IMR-90 (cell line): ENCODE measurements at regions not wholly inside any gene's neighbourhood (a gene's known extent, or its start where the extent isn't known, plus 50 kb on each side); places are given as distances from the start of the nearest gene placed in this dataset.

Source experiments
- ATAC-seq: fragments of 200-7000 bp; cut with Tn5 transposase; 2 replicates; pipeline ENCODE4 v1.9.1; 2020; ENCODE audit warnings: low read depth, mild to moderate bottlenecking, moderate library complexity
- BruUV-seq: library from RNA; stranded (reverse); fragments of 400-500 nt; replicated peaks from 2 replicates; lab custom pipeline; 2021; lab: Mats Ljungman, UMichigan
- CTCF ChIA-PET: fragments of 300-600 bp; formaldehyde crosslinking; extraction: SDS; loops from one replicate; lab custom pipeline; 2021; ENCODE audit warnings: antibody characterized with exemption; lab: Yijun Ruan, JAX
- POLR2A ChIA-PET: fragments of 300-600 bp; sonication (Branson Sonifier 250); formaldehyde crosslinking; loops from one replicate; lab custom pipeline; 2022; ENCODE audit warnings: antibody characterized with exemption; ENCODE audit not compliant: unreplicated experiment; lab: Charles Lee
- DNase-seq: peaks from one replicate; pipeline ENCODE4 v3.0.0; 2013
- H2AFZ ChIP-seq: replicated peaks from 2 replicates; pipeline ENCODE3; 2013; ENCODE audit warnings: low read length, mild to moderate bottlenecking; ENCODE audit not compliant: poor library complexity
- H2AK5ac ChIP-seq: 2 replicates; pipeline ENCODE4 v1.6.1; 2013; ENCODE audit warnings: low read depth, low read length, inconsistent platforms
- H2AK9ac ChIP-seq: replicated peaks from 2 replicates; pipeline ENCODE3; 2013; ENCODE audit warnings: mild to moderate bottlenecking, low read depth, low read length, moderate library complexity; ENCODE audit not compliant: poor library complexity
- H2BK120ac ChIP-seq: 2 replicates; pipeline ENCODE4 v1.6.1; 2013; ENCODE audit warnings: low read depth, low read length, inconsistent platforms
- H2BK15ac ChIP-seq: 3 replicates; pipeline ENCODE4 v1.6.1; 2013; ENCODE audit warnings: low read depth, low read length, inconsistent platforms
- H2BK20ac ChIP-seq: 2 replicates; pipeline ENCODE4 v1.6.1; 2013; ENCODE audit warnings: low read depth, mild to moderate bottlenecking, inconsistent platforms, low read length, moderate library complexity
- H2BK5ac ChIP-seq: 2 replicates; pipeline ENCODE4 v1.6.1; 2013; ENCODE audit warnings: mild to moderate bottlenecking, low read depth, low read length, inconsistent platforms; ENCODE audit not compliant: poor library complexity, severe bottlenecking
- H3K14ac ChIP-seq: replicated peaks from 2 replicates; pipeline ENCODE4 v1.6.1; 2013; ENCODE audit warnings: low read depth, low read length, inconsistent platforms
- H3K18ac ChIP-seq: 2 replicates; pipeline ENCODE4 v1.6.1; 2013; ENCODE audit warnings: low read depth, low read length, control low read depth
- H3K23ac ChIP-seq: 2 replicates; pipeline ENCODE4 v1.6.1; 2013; ENCODE audit warnings: low read depth, low read length, inconsistent platforms
- H3K27ac ChIP-seq: 2 replicates; pipeline ENCODE4 v1.5.1; 2013; ENCODE audit warnings: mild to moderate bottlenecking, control low read depth, low read length; ENCODE audit not compliant: insufficient read depth
- H3K27me3 ChIP-seq: 2 replicates; pipeline ENCODE4 v1.6.1; 2013; ENCODE audit warnings: low read length; ENCODE audit not compliant: control insufficient read depth, insufficient read depth
- H3K36me3 ChIP-seq: 2 replicates; pipeline ENCODE4 v1.6.1; 2013; ENCODE audit warnings: low read length, mixed read lengths; ENCODE audit not compliant: control insufficient read depth, insufficient read depth
- H3K4ac ChIP-seq: 2 replicates; pipeline ENCODE4 v1.6.1; 2013; ENCODE audit warnings: low read depth, low read length, inconsistent platforms
- H3K4me1 ChIP-seq: 2 replicates; pipeline ENCODE4 v1.6.1; 2013; ENCODE audit warnings: low read length, mixed read lengths; ENCODE audit not compliant: control insufficient read depth, insufficient read depth
- H3K4me2 ChIP-seq: 2 replicates; pipeline ENCODE4 v1.6.1; 2013; ENCODE audit warnings: low read depth, mild to moderate bottlenecking, control low read depth, low read length, moderate library complexity
- H3K4me3 ChIP-seq: 2 replicates; pipeline ENCODE4 v1.5.1; 2013; ENCODE audit warnings: low read depth, mild to moderate bottlenecking, control low read depth, low read length, moderate library complexity; ENCODE audit not compliant: insufficient read depth
- H3K56ac ChIP-seq: 2 replicates; pipeline ENCODE4 v1.6.1; 2013; ENCODE audit warnings: low read length, inconsistent platforms; ENCODE audit not compliant: insufficient read depth; ENCODE audit errors: extremely low read depth
- H3K79me1 ChIP-seq, 2 experiments: 2 replicates each; pipeline ENCODE4 v1.6.1; 2013; ENCODE audit warnings: low read length in 2 of 2, inconsistent platforms in 1 of 2, low read depth in 1 of 2
- H3K9ac ChIP-seq: 2 replicates; pipeline ENCODE4 v1.6.1; 2013; ENCODE audit warnings: low read depth, low read length, control low read depth
- H3K9me1 ChIP-seq: 2 replicates; pipeline ENCODE4 v1.6.1; 2013; ENCODE audit warnings: low read length, inconsistent platforms; ENCODE audit not compliant: insufficient read depth
- H3K9me3 ChIP-seq: 2 replicates; pipeline ENCODE4 v1.6.1; 2013; ENCODE audit warnings: low read length; ENCODE audit not compliant: control insufficient read depth, insufficient read depth
- H4K20me1 ChIP-seq: 2 replicates; pipeline ENCODE4 v1.6.1; 2013; ENCODE audit warnings: low read length, inconsistent platforms; ENCODE audit not compliant: insufficient read depth
- H4K5ac ChIP-seq: 2 replicates; pipeline ENCODE4 v1.6.1; 2013; ENCODE audit warnings: mild to moderate bottlenecking, low read depth, low read length, control low read depth
- H4K8ac ChIP-seq, 2 experiments: 2 replicates each; pipeline ENCODE4 v1.6.1; 2013; ENCODE audit warnings: low read depth in 2 of 2, low read length in 2 of 2, control low read depth in 1 of 2, inconsistent platforms in 1 of 2
- H4K91ac ChIP-seq: 2 replicates; pipeline ENCODE4 v1.6.1; 2013; ENCODE audit warnings: low read depth, low read length, inconsistent platforms; ENCODE audit not compliant: insufficient read depth
- BHLHE40 ChIP-seq: fragments of 150-350 bp; IDR thresholded peaks from 2 replicates; pipeline ENCODE4 v1.6.1; 2016; ENCODE audit warnings: mild to moderate bottlenecking, low read depth, low read length
- CHD1 ChIP-seq: IDR thresholded peaks from 2 replicates; pipeline ENCODE4 v1.6.1; 2012; ENCODE audit warnings: low read depth, low read length, improper control_type of control experiment
- FOS ChIP-seq: fragments of 150-350 bp; IDR thresholded peaks from 2 replicates; pipeline ENCODE4 v1.6.1; 2016; ENCODE audit warnings: low read depth, low read length
- MAFK ChIP-seq: IDR thresholded peaks from 2 replicates; pipeline ENCODE4 v1.6.1; 2012; ENCODE audit warnings: low read depth, low read length, improper control_type of control experiment
- MAZ ChIP-seq: IDR thresholded peaks from 2 replicates; pipeline ENCODE4 v1.6.1; 2012; ENCODE audit warnings: low read depth, mild to moderate bottlenecking, low read length, improper control_type of control experiment, moderate library complexity, borderline replicate concordance
- NFE2L2 ChIP-seq: fragments of 150-350 bp; IDR thresholded peaks from 2 replicates; pipeline ENCODE4 v1.6.1; 2016; ENCODE audit warnings: low read depth, mild to moderate bottlenecking, low read length
- POLR2A ChIP-seq: IDR thresholded peaks from 2 replicates; pipeline ENCODE4 v1.6.1; 2012; ENCODE audit warnings: mild to moderate bottlenecking, low read depth, low read length
- RAD21 ChIP-seq: IDR thresholded peaks from 2 replicates; pipeline ENCODE4 v1.6.1; 2012; ENCODE audit warnings: low read length, improper control_type of control experiment
- SMC3 ChIP-seq: fragments of 150-350 bp; IDR thresholded peaks from 2 replicates; pipeline ENCODE4 v1.6.1; 2016; ENCODE audit warnings: low read depth, mild to moderate bottlenecking, antibody characterized with exemption, low read length, moderate library complexity
- USF2 ChIP-seq: fragments of 150-350 bp; IDR thresholded peaks from 2 replicates; pipeline ENCODE4 v1.6.1; 2017; ENCODE audit warnings: mild to moderate bottlenecking, antibody characterized with exemption, low read length, low read depth
- WGBS, 2 experiments: methylation state at CpG; one replicate each; pipeline versions ENCODE4 v1.1.5 to v1.1.7; 2013; ENCODE audit warnings: missing lambda C conversion rate in 2 of 2; ENCODE audit not compliant: insufficient read length in 1 of 2; ENCODE audit errors: extremely low coverage in 2 of 2; 5-methylcytosine and 5-hydroxymethylcytosine counted together
- dilution Hi-C: fragments of 300-500 bp; cut with HindIII; formaldehyde crosslinking; loops from one replicate; pipeline ENCODE4 v1.14.3; 2018; ENCODE audit warnings: low sequenced_read_pairs; ENCODE audit not compliant: unreplicated experiment
- in situ Hi-C: fragments of 300-500 bp; cut with MboI; formaldehyde crosslinking; loops from 3 replicates; pipeline ENCODE4 v1.14.3; 2019; ENCODE audit warnings: low sequenced_read_pairs, inconsistent platforms, mixed read lengths
- intact Hi-C: fragments of 100-400 bp; cut with micrococcal nuclease; formaldehyde crosslinking; loops from 2 replicates; pipeline ENCODE4 v1.10.0; 2022
- TF ChIP-seq, protein P1 (sequence below): conservative IDR thresholded peaks from 2 replicates; pipeline ENCODE4 v1.5.1; 2012; ENCODE audit warnings: mild to moderate bottlenecking, low read depth, low read length, improper control_type of control experiment

DNA sequence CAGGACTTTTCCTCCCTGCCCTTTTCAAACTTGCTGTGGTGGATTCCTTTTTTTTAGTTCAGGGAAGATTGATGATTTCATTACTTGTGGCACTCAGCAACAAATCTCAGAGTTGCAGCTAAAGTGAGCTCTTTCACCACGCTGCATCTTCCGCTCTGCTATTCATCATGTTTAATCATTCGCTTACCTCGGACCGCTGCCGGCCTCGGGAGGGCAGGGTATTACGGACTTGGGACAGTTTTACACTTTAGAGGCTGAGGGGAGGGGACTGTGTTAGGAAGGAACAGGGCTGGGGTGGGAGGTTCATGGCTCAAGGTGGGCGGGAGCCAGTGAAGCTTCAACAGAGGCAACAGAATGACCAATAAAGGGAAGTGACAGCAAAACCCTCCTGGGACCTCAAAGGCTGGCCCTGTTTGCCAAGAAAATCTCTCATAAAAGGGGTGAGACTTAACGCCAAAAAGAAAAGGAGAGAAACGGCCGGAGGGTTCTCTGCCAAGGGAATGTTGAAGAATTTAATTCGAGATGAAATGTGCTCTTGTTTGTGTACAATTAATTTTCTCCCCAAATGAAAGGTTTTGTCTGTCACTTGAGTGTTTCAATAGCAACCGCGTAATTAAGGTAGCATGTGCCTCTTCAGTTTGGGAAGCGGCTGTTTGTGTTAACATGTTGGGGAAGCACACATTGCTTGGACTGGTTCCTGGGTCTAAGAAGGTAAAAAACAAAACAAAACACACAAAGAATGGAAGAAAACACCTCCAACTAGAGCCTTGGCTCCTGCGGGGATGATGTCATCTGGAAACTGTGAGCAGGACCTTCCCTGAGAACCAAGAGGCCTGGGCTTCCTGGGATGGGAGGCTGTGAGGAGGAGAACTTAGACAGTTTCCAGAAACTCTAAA is 72.5 kb upstream of the SULF2 start:
- Histone ChIP-seq H3K9ac (no peak overlapping the region), H2BK20ac (no peak overlapping the region), H3K4me3 (no peak overlapping the region), H3K14ac (no peak overlapping the region), H2BK5ac (no peak overlapping the region), H3K18ac (no peak overlapping the region), H2AK5ac (no peak overlapping the region), H3K27ac (no peak overlapping the region), H4K20me1 (no peaks in the 10 kb centered on the region), H3K27me3 (peaks cover 8% of the 10 kb centered on the region), H3K9me3 (peaks cover 4% of the 10 kb centered on the region; the same call in 1 of the 2 replicates), H3K4ac (no peak overlapping the region), H2AFZ (no peak overlapping the region), H4K8ac (no peak overlapping the region), H2BK120ac (no peak overlapping the region), H4K91ac (no peak overlapping the region), H3K9me1 (no peaks in the 10 kb centered on the region), H3K36me3 (no peaks in the 10 kb centered on the region), H3K4me2 (no peak overlapping the region), H3K79me1 (no peaks in the 10 kb centered on the region), H3K23ac (no peak overlapping the region), H4K5ac (no peak overlapping the region), H2BK15ac (no peak overlapping the region), H3K56ac (no peak overlapping the region), H3K4me1 (no peaks in the 10 kb centered on the region; the same call in 1 of the 2 replicates), H2AK9ac (no peak overlapping the region)
- 28% methylated on average over 2 of the region's 17 CpGs; no CpG with 5 or more reads in 1 of the 2 experiments for WGBS, 2 experiments
- TF ChIP-seq MAFK (no peak), MAZ (no peak), RAD21 (no peak), NFE2L2 (no peak), POLR2A (no peak), CHD1 (no peak), SMC3 (no peak), FOS (no peak), BHLHE40 (no peak), USF2 (no peak)
- TF ChIP-seq, protein P1, sequence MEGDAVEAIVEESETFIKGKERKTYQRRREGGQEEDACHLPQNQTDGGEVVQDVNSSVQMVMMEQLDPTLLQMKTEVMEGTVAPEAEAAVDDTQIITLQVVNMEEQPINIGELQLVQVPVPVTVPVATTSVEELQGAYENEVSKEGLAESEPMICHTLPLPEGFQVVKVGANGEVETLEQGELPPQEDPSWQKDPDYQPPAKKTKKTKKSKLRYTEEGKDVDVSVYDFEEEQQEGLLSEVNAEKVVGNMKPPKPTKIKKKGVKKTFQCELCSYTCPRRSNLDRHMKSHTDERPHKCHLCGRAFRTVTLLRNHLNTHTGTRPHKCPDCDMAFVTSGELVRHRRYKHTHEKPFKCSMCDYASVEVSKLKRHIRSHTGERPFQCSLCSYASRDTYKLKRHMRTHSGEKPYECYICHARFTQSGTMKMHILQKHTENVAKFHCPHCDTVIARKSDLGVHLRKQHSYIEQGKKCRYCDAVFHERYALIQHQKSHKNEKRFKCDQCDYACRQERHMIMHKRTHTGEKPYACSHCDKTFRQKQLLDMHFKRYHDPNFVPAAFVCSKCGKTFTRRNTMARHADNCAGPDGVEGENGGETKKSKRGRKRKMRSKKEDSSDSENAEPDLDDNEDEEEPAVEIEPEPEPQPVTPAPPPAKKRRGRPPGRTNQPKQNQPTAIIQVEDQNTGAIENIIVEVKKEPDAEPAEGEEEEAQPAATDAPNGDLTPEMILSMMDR: no peak
- in situ Hi-C loops (no loop called here), dilution Hi-C loops (no loop called here), intact Hi-C loops (no loop called here)
- POLR2A ChIA-PET: no interaction called here
- no peak for DNase-seq
- CTCF ChIA-PET: no interaction called here
- no peak for ATAC-seq
- no TSS peak for BruUV-seq
